ENCODE measurements at regions not wholly inside any gene's neighbourhood (a gene's known extent, or its start where the extent isn't known, plus 50 kb on each side); places are given as distances from the start of the nearest gene placed in this dataset.
A peak's percentile ranks its signal among the peaks of the same experiment; 100 is the strongest.

DNA sequence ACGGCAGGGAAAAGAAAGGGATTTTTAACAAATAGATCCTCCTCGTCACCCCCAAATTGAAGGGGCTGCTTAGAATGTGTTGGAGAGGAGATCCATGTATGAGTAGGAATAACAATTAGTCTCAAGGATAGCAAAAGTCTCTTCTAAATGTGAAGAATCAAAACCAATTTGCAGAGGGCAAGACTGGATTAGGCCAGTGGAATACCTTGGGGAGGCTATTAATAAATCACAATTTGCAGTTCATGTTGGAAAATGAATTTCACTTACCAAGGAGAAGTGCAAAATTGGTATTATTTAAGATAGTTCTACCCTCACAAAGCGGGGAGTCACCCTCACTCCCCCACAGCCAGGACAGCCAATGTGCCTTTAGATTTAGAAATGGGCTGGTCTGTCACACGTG, 299.8 kb upstream of the SLC30A5 start:
- DNase-seq (ENCODE audit: low spot score) = no peak

GRCh38 chr5:68795190-68795589, 298.6 kb upstream of the SLC30A5 start:
- no peak for DNase-seq (ENCODE audit: low spot score)

DNA sequence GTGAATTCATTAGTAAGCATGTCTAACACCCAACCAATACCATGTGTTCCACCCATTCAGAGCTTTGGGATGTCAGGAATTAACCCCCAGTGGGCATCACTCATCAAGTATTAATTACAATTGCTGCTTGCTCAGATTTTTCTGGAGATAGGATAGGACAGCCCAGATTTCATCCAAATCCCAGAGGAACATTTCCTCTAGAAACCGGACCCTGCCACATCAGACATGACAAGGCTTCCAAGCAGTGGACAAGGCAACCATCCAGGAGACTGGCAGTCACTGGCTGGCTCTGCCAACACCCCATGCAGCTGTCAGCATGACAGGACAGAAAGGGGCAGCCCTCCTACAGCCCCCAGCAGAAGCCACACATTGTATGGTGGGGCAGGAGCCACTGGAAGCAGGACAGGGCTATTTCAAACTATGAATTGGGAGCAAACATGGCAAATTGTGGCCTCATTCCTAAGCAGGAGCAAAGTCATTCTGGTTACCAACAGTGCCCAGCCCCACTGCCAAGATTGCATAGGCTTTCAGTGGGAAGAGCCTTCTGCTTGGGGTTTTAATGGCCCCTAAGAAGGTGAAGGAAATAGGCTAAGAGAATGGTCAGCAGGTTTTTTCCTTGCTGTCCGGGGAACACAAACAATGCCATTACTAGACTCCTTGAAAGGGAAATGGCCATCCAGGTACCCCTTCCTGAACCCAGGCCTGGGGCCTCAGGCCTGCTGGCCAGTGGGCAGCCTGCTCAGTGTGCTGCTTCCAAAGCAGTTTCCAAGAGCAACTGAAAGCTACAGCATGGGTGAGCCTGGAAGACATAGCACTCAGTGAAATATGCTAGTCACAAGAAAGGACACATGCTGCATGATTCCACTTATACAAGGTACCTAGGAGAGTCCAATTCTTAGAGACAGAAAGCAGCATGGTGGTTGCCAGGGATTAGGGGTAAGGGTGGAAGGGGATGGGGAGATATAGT, 294.7 kb upstream of the SLC30A5 start:
- no peak for DNase-seq (ENCODE audit: low spot score)

- DNase-seq (ENCODE audit: low spot score) = no peak
Measured at GRCh38 chr5:68802430-68802829, 291.4 kb upstream of the SLC30A5 start.

DNA sequence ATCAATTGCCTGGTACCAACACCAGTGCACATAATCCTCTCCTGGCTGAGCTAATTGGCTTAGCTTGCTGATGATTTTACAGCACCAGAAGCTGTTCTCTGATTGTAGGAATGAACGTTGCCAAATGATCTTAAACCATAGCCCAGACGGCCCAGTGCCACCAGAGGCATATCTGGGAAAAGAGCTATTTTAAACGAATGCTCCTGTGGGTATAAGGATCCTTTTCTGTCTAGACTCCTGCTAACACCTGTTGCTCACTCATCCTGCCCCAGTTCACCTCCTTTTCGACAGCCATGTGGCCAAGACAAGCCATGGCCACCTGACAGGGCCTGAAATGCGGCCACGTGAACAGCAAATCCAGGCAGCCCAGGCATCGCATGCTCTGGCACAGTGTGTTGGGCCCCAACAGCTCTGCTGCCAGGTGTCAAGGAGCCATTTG, 289.9 kb upstream of the SLC30A5 start:
- DNase-seq (ENCODE audit: low spot score) = no peak

GRCh38 chr5:68804343-68804742, 289.5 kb upstream of the SLC30A5 start:
- no peak for DNase-seq (ENCODE audit: low spot score)

GRCh38 chr5:68805444-68805843, 288.4 kb upstream of the SLC30A5 start:
- DNase-seq (ENCODE audit: low spot score) = no peak

DNA sequence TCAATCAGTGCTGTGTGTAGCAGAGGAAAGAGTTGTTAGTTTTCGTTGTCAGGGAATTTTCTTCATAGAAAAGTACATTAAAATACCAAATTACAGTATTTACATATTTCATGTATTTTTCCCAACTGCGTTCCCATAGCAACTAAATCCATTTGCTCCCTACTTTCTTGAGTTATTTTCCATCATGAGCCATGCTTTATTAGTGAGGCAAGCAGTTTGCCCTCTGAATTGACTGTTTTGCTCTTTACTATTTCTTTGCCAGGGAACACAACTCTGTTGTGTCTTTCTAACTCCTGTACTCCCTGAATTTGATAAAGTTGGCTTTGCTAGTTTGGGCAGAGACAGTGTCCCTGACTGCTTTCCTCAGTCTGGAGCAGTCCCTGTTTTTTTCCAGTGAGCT, 276.2 kb upstream of the SLC30A5 start:
- DNase-seq (ENCODE audit: low spot score) = no peak

DNA sequence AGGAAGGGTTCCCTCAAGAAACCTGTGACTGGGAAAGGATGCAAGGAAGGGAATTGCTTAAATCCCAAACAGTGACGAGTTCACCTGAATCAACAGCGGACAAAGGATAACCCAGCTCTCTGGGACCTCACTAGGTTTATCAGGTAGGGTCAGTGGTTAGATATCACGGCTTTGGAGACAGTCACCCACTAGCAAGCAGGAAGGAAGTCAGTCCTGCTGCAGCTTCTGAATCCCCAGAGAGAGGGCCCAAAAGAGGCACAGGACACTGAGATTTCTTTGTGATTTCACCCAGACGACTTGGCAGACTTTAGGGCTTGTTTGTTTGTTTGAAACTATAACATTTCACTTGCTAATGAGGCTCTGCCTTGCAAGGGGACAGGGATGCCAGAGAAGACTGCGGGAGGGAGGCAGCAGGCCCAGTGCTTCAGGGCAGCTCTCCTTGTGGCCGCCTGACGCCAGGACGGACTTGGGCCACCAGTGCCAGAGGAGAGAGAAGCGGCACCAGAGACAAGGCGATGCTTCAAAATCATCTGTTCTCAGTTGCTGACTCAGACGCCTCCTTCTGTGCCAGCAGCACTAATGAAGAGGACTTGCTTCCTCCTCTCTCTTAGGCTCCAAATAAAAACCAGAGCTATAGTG, 275.6 kb upstream of the SLC30A5 start:
- no peak for DNase-seq (ENCODE audit: low spot score)

DNA sequence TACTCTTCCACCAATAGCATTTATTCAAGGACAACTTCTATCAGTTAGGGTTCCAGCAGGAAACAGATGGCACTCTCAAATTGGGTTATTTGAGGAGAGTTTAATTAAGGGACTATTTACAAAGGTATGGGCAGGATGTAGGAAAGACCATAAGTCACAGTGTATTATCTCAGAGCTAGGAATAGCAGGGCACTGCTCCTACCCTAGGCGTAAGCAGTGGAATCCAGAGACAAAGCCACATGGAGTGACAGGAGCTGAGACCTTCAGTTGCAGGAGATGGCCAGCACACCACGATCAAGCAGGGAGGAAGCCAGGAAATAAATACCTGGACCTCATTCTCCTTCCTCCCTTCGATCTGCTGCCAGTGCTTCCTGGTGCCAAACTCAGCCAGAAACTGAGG, 274.9 kb upstream of the SLC30A5 start:
- DNase-seq (ENCODE audit: low spot score) = no peak

- no peak for DNase-seq (ENCODE audit: low spot score)
Measured at GRCh38 chr5:68821056-68821455, 272.8 kb upstream of the SLC30A5 start.

- DNase-seq (ENCODE audit: low spot score) = no peak
Measured at GRCh38 chr5:68822796-68823195, 271.0 kb upstream of the SLC30A5 start.

GRCh38 chr5:68823301-68823700, 270.5 kb upstream of the SLC30A5 start:
- DNase-seq (ENCODE audit: low spot score) = no peak

- DNase-seq (ENCODE audit: low spot score) = no peak
Measured at GRCh38 chr5:68830377-68830898, 263.4 kb upstream of the SLC30A5 start.

- no peak for DNase-seq (ENCODE audit: low spot score)
Measured at GRCh38 chr5:68834491-68834981, 259.3 kb upstream of the SLC30A5 start.

GRCh38 chr5:68838157-68838718, 255.6 kb upstream of the SLC30A5 start:
- no peak for DNase-seq (ENCODE audit: low spot score)

GRCh38 chr5:68839019-68839552, 254.7 kb upstream of the SLC30A5 start:
- no peak for DNase-seq (ENCODE audit: low spot score)

GRCh38 chr5:68843624-68844364, 250.0 kb upstream of the SLC30A5 start:
- peak; percentile 39 for DNase-seq (ENCODE audit: low spot score)

- no peak for DNase-seq (ENCODE audit: low spot score)
Measured at GRCh38 chr5:68845131-68845530, 248.7 kb upstream of the SLC30A5 start.

DNA sequence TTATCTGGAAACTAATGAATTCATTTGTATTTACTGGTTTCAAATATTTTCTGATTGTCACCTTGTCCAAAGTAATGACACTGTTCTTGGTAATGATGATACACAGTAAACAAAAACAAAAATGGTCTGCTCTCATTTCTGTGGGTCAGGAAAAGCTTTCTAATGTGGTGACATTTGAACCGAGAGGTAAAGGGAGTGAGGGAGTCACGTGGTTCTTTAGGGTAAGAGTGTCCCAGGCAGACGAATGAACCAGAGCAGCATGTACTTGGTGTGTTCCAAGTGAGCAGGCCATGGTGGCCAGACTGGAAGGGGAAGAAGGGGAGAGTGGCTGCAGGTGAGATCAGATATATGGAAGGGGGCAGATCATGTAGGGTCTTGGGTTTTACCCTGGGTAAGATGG, 247.0 kb upstream of the SLC30A5 start:
- DNase-seq (ENCODE audit: low spot score) = no peak

DNA sequence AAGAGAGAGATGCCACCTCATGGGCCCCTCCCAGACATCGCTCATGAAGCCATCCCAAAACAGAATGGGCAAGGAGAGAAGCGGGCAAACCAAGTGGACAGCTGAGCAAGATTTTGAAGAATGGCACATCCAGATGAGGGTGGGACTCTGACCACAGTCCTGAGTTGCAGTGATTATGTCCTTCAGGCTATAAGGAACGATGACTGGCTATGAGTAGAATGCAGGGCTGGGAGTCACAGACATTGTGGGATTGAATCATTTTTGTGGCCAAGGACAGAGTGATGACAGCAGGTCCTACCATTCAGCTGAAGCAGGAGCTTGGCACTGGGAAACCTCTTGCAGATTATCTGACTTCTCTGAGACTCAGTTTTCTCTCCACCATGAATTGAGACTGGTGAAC, 245.7 kb upstream of the SLC30A5 start:
- peak; percentile 59 for DNase-seq (ENCODE audit: low spot score)

Measured in A172 (cell line).